ENCODE measurements at regions not wholly inside any gene's neighbourhood (a gene's known extent, or its start where the extent isn't known, plus 50 kb on each side); places are given as distances from the start of the nearest gene placed in this dataset.

DNA sequence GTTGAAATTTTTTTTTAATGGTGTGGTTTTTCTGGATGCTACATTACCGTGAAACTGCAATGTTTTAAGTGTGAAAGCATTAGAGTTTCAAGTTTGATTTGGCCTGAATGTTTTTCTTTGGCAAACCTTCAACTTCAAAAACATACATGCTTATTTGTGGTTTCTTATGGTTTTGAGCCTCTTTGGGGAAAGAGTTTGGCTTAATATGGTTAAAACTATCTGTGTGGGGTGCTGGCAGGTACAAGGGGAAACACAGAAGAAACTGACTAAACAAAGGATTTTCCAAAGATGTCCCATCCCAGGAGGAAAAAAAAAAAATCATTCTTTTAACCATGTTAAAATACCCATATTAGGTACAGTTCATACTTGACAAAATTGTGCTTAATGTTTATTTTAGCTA, 121.1 kb downstream of the HGF start:
- TF ChIP-seq, protein P1, sequence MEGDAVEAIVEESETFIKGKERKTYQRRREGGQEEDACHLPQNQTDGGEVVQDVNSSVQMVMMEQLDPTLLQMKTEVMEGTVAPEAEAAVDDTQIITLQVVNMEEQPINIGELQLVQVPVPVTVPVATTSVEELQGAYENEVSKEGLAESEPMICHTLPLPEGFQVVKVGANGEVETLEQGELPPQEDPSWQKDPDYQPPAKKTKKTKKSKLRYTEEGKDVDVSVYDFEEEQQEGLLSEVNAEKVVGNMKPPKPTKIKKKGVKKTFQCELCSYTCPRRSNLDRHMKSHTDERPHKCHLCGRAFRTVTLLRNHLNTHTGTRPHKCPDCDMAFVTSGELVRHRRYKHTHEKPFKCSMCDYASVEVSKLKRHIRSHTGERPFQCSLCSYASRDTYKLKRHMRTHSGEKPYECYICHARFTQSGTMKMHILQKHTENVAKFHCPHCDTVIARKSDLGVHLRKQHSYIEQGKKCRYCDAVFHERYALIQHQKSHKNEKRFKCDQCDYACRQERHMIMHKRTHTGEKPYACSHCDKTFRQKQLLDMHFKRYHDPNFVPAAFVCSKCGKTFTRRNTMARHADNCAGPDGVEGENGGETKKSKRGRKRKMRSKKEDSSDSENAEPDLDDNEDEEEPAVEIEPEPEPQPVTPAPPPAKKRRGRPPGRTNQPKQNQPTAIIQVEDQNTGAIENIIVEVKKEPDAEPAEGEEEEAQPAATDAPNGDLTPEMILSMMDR (conservative IDR thresholded peaks at IDR 0.05; ENCODE audit: low read depth), result no peak
- POLR2A ChIA-PET (ENCODE audit: low non-redundant PET), result no interaction called here
- CTCF ChIA-PET, result no interaction called here
- H3K27ac ChIP-seq, result no peak overlapping the region
- no peak for DNase-seq (ENCODE audit: low spot score)

- TF ChIP-seq, protein P1 (conservative IDR thresholded peaks at IDR 0.05; ENCODE audit: low read depth), result no peak
- ChIA-PET POLR2A (ENCODE audit: low non-redundant PET) (no interaction called here), CTCF (no interaction called here)
- DNase-seq (ENCODE audit: low spot score), result no peak
- no peak overlapping the region for H3K27ac ChIP-seq
Observed at GRCh38 chr7:81645435-81645834, 124.4 kb downstream of the HGF start.

DNA sequence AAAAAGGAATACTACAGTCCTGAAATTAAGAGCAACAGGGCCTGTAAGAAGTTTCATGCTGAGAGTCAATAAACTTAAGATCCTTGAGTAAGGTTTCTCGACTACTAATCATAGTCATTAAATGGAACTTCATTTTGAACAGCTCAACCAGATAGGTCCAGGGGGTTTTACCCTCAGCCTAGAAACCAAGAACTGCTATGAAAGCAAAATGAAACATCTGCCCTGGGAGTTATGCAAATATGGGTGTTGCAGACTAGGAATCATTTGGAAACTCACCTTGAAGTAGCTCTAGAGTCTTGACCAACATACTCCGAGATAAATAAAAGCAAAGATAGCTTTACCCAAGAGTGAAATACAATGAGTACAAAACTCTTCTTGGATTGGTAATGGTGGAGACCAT, 128.0 kb downstream of the HGF start:
- TF ChIP-seq, protein P1 (conservative IDR thresholded peaks at IDR 0.05; ENCODE audit: low read depth), result no peak
- POLR2A ChIA-PET (ENCODE audit: low non-redundant PET), result no interaction called here
- CTCF ChIA-PET, result no interaction called here
- no peak overlapping the region for H3K27ac ChIP-seq
- no peak for DNase-seq (ENCODE audit: low spot score)

DNA sequence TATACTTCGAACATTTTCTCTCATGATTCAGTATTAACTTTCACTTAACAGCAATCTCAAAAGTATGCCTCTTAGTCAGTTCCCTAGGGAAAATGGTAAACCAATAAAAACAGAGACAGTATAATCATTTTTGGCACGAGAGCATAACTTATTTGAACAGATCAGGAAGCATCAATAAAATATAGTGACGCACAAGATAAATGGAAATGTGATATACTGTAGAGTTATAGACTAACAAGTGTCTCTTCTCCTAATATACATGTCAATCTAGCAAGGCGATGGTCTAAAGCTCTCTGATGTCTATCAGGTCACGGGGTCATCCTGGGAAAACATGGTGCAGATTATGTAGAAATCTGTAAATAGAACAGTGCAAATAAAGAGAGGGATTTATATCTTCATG, 131.6 kb downstream of the HGF start:
- ChIA-PET CTCF (no interaction called here), POLR2A (ENCODE audit: low non-redundant PET) (no interaction called here)
- DNase-seq (ENCODE audit: low spot score), result no peak
- TF ChIP-seq, protein P1 (conservative IDR thresholded peaks at IDR 0.05; ENCODE audit: low read depth), result no peak
- no peak overlapping the region for H3K27ac ChIP-seq

DNA sequence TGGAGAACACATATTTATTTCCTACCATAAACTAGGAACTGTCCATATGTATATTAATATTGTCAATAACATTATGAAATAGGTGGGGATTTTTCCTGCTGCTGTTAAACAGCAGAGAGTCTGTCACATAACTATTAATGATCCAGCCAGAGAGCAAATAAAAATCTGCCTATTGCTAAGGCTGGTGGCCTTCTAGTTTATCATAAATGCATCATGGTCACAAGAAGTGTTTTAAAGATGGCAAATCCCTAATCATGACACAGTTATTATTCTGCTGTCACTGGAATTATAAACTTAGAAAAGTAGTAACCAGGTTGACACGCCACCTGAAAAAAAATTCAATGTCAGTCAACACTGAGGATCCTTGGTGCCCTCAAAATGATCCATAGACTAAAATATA, 132.3 kb downstream of the HGF start:
- DNase-seq (ENCODE audit: low spot score), result no peak
- ChIA-PET POLR2A (ENCODE audit: low non-redundant PET) (no interaction called here), CTCF (no interaction called here)
- H3K27ac ChIP-seq, result no peak overlapping the region
- TF ChIP-seq, protein P1 (conservative IDR thresholded peaks at IDR 0.05; ENCODE audit: low read depth), result no peak

DNA sequence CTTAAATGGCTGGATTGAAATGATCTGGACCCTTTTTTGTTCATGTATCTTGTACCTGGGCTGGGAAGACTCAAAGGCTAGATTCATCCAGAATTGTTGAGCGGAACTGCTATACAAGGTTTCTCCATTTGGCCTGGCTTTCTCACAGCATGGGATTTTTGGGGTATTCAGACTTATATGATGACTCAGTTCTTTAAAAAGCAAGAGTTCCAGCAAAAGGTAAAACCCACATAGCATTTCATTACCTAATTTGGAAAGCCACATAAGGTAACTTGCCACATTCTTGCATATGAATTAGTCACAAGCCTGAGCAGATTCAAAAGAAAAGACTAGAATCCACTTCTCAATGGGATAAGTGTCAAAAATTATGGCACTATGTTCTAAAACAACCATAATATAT, 137.4 kb downstream of the HGF start:
- TF ChIP-seq, protein P1 (conservative IDR thresholded peaks at IDR 0.05; ENCODE audit: low read depth), result no peak
- ChIA-PET POLR2A (ENCODE audit: low non-redundant PET) (no interaction called here), CTCF (no interaction called here)
- peak; percentile 10 for DNase-seq (ENCODE audit: low spot score)
- H3K27ac ChIP-seq, result no peak overlapping the region

DNA sequence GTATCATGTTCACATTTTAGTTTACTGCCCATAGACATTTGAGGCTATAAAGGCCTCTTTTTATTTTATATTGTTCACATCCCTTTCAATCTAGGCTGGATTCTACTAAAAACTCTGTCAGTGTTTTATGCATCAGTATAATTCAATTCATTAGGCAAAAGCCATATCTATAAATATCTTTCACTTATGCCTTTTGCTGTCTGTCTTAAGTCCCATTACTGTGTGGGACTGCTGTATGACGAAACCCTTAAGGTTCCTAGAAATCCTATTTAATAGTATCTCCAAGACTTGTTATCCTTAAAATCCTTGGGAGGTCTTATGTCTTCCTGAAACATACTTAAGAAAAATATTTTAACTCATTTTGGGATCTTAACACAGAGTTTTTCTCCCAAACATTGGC, 139.2 kb downstream of the HGF start:
- TF ChIP-seq, protein P1 (conservative IDR thresholded peaks at IDR 0.05; ENCODE audit: low read depth), result no peak
- H3K27ac ChIP-seq, result no peak overlapping the region
- ChIA-PET CTCF (no interaction called here), POLR2A (ENCODE audit: low non-redundant PET) (no interaction called here)
- DNase-seq (ENCODE audit: low spot score), result no peak
